Activated CD4-positive, alpha-beta T cell treated with anti-CD3 and anti-CD28 coated beads, Interleukin-2, amount 50 U/mL, for 24 hours (primary cell): ENCODE measurements at regions not wholly inside any gene's neighbourhood (a gene's known extent, or its start where the extent isn't known, plus 50 kb on each side); places are given as distances from the start of the nearest gene placed in this dataset.
"Not testable (repeated sequence)": the region's sequence is repeated elsewhere in the genome, so short reads cannot be mapped to it uniquely, and the experiment has no call there.

ENCODE experiments used
- DNase-seq, 2 donors: peaks; one replicate each; pipeline ENCODE4 v3.0.0-alpha.2; 2020; ENCODE audit warnings: low read depth in 1 of 2, low spot score in 1 of 2

DNA sequence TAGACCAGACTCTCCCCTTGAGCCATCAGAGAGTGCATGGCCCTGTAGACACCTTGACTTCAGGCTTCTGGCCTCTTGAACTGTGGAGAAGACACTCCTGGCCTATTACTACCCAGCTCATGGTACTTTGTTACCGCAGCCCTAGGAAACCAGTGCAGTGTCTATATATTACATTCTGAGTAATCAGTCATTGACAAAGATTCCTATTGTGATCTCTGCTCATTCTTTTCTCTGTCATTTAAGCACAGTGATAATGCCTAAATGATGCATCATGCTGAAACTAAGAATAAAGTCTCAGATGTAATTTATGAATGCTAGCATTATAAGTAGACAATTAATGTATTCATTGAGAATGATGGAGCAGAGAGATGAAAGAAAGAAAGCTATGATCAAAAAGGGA, 603.5 kb downstream of the SOCS6 start:
- DNase-seq, result no peak

DNA sequence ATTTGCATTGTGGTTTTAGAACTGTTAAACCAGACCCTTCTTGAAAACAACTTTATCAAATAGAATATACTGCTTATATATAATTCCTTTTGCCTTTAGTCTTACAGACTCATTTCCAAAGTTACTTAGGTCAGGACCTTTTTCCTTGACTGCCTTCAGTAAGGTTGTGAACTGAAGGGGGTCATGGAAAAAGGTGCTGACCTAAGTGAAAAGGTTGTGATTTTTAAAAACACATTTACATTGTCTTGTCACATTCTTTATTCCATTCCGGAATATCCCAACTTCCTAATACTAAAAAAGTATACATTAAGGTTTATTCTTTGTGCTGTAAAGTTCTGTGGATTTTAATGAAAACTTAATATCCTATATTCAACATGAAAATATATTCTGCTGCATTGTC, 581.4 kb downstream of the SOCS6 start:
- no peak for DNase-seq

DNA sequence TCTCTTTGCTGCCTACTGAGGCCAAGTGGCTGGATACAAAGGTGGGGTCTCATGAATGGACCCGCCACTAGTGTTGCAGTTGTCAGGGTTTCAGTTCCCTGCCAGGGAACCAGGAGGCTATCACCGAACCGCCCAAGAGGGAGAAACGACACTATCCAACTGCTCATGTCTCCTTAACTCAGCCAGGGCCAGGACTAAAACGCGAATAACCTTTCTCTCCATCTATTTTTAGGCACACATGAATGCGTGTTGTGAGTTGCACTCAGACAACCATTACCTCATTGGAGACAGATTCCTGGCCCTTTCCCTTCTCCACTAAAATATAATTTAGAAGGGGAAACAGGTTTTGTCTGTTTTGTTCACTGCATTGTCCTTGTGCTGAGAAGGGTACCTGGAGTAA, 559.5 kb downstream of the SOCS6 start:
- no peak for DNase-seq

GRCh38 chr18:70840649-70841048, 551.8 kb downstream of the SOCS6 start:
- DNase-seq, result no peak

GRCh38 chr18:70827632-70828031, 538.8 kb downstream of the SOCS6 start:
- no peak for DNase-seq

DNA sequence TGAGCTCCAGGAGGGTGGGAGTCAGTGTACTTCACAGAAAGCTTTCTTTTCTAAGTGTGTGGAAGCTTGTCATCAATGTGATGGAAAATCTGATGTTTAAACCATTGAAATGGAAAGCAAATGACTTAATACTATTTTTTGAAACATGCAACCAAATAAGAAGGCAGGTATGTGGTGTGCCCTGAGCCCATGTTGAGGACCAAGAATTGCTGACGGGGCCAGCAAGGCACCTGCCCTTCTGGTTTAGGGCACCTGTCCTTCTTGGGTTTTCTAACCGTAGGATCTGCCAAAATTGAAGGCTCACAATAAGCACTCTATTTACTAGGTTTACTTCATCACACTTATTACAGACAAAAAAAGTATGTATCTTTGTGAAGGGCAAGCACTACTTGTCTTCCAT, 537.7 kb downstream of the SOCS6 start:
- DNase-seq, result no peak

GRCh38 chr18:70822691-70823090, 533.8 kb downstream of the SOCS6 start:
- no peak for DNase-seq

GRCh38 chr18:70822117-70822516, 533.3 kb downstream of the SOCS6 start:
- DNase-seq, result no peak

DNA sequence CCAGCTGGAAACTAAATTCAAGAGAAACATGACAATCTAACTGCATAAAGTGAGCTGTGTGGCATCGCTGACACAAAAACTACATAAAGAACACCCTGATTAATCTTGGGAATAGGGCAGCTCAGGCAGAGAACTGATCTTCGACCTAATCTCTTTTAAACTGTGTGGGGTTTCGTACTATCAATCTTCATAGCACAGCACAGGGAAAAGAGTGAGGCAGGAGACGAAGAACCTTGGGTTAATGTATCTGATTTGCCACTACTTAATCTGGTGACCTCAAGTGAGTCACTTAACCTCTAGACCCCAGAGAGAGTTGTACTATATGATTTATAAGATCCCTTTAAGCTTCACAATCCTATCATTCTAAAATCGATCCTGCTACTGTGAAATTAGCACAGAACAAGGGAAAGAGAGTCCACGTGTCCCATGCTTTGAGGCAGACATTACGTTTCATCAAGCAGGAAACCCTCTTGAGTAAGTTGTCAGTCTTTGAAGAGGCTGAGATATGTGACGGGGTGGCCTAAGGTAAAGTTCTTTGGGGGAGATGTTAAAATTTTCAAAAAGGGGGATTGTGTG, 519.7 kb downstream of the SOCS6 start:
- no peak for DNase-seq

DNA sequence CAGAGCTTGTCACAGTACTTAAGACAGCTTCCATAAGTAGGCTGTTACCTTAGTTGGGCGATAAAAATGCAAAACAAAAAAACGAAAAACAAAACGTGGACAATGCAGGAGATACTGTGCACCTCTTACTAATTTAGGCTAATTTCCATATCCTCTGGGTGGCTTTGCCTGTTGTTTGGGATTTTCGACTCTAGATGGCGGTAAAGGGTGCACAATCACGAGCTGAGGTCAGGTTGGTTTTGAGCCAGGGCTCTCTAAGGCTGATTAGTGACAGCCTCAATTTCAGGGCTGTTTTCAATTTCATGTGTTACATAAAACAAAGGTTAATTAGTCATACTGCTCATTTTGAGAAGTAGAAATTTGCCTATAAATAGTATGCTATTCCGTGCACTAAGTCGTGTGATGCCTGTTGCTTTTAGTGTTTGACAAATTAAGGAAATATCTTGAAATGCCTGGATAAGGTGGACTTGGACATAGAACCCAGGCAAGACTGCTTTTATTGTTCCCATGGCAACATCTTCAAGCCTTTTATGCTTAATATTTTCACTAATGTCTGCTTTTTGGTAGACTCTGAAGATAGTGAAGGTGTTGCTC, 493.1 kb downstream of the SOCS6 start:
- DNase-seq, result peak; percentile 3 to 69

DNA sequence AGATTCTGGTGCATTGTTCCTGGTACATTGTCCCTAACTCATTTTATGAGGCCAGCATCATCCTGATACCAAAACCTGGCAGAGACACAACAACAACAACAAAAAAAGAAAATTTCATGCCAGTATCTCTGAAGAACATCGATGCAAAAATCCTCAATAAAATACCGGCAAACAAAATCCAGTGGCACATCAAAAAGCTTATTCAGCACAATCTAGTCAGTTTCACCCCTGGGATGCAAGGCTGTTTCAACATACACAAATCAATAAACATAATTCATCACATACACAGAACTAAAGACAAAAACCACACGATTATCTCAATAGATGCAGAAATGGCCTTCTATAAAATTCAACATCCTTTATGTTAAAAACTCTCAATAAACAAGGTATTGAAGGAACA, 477.4 kb downstream of the SOCS6 start:
- DNase-seq, result not testable (repeated sequence)

DNA sequence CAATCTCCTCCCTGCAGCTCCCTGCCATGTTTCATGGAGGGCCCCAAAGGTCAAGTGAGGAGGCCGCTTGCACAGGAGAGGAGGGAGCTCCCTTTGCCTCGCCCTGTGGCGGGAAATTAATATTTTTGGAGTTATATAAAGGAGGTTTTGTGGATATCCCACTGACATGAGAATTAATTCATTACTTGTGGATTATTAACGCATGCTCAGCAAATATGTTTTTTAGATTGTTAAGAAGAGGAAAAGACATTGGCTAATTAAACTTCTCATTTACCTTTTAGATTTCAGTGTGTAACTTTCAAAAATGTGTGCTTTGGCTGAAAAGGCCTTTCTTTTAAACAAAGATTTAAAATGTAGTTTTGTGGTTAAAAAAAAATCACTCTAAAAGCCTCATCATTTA, 474.0 kb downstream of the SOCS6 start:
- DNase-seq, result no peak

DNA sequence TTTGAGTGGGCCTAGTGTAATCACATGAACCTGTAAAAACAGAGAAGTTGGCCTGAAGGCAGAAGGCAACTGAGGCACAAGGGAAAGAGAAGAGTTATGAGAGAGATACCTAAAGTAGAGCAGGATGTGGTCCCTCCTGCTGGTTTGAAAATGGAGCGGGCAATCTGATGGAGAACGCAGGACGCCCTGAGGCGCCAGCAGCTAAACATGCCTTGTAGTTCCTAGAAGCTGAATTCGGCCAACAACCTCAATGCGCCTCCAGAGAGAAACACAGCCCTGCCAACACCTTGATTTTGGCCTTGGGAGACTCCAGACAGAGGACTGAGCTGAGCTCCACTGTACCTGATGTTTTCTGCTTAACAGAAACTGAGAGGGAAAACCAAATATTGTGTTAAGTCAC, 469.9 kb downstream of the SOCS6 start:
- no peak for DNase-seq

GRCh38 chr18:70754486-70754885, 465.6 kb downstream of the SOCS6 start:
- DNase-seq, result no peak

DNA sequence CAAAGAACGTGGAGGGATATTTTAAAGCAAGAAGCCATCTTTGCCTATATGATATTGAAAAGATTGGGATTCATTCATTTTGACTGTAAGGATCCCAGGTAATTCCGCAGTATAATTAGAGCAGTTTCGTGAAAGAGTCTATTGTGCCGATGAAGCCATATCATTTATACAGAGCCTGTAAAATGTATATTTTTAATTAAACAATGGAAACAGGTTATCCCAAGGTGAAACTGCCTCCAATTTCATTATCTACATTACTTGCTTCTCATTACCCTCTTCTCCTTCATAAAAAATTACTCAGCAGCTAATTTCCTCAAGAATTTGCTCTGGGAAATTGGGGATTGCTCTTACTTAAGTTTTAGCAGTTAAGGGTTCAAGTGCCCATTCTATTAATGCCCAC, 444.1 kb downstream of the SOCS6 start:
- no peak for DNase-seq

DNA sequence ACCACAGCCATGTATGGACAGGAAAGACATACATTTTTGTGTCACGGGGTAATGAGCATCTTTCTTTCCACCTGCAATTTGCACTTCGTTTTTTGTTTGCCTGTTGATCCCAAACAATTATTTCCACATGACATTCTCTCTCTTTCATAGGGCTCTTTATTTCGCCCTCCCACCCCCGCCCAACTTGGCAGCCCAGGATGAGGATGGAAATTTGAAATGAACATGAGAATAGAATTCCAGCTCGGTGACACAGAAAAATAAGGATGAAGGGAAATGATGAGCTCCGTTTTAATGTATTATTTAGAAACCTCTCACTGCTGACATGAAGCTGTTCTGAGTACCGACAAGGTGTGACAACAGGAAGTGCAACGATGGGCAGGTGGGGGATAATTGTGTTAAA, 443.3 kb downstream of the SOCS6 start:
- no peak for DNase-seq

DNA sequence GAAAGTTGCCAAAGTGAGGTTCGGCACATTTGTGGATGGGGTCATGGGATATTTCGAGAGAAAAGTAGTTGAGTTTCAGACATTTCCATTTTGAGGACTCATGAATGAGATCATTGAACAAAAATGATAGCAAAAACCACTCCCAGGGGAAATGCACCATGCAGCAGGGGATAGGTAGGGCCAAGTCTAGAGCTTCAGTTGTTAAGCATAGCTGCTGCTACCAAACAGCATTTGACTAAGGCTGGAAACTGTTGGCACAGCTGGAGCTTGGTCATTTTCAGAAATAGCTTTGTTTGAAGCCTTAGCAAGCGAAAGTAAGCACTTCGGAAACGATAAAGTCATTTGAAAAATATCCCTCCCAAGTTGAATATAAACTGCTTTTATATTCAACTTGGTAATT, 431.8 kb downstream of the SOCS6 start:
- DNase-seq, result no peak

GRCh38 chr18:70709720-70710119, 420.9 kb downstream of the SOCS6 start:
- DNase-seq, result no peak

- no peak for DNase-seq
Measured at GRCh38 chr18:70709144-70709543, 420.3 kb downstream of the SOCS6 start.

- no peak for DNase-seq
Measured at GRCh38 chr18:70705831-70706416, 417.1 kb downstream of the SOCS6 start.

DNA sequence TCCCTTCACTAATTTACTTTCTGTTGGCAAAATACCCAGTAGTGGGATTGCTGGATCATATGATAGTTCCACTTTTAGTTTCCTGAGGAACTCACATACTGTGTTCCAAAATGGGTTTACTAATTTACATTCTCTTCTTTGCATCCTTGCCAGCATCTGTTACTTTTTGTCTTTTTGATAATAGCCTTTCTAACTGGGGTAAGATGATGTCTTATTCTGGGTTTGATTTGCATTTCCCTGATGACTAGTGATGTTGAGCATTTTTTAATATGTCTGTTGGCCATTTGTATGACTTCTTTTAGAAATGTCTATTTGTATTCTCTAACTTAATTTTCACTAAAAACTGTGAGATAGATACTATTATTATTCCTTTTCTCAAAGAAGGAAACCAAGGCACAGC, 411.7 kb downstream of the SOCS6 start:
- DNase-seq, result no peak

DNA sequence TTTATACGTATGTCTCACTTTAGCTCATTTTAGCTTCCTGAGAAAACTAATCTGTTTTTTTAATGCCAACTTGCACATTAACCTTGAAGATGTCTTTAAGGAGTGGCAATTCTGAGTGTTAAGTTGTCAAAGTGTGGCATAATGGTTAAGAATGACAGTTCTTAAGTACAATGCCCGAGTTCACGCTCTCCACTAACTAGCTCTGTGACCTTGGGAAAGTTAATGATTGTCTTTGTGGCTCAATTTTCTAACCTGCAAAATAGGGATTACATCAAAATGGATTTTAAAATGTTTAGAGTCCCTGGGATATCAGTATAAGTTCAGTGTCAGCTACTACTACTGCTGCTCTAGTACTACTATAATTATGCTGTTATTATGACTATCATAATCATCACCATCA, 409.7 kb downstream of the SOCS6 start:
- no peak for DNase-seq

- no peak for DNase-seq
Measured at GRCh38 chr18:70693246-70693645, 404.4 kb downstream of the SOCS6 start.
